Superior temporal gyrus (tissue), 1 donor: ENCODE measurements at regions not wholly inside any gene's neighbourhood (a gene's known extent, or its start where the extent isn't known, plus 50 kb on each side); places are given as distances from the start of the nearest gene placed in this dataset.

Source experiments
- DNase-seq: peaks from one replicate; pipeline ENCODE4 v3.0.0-alpha.2; 2016; ENCODE audit errors: extremely low spot score

DNA sequence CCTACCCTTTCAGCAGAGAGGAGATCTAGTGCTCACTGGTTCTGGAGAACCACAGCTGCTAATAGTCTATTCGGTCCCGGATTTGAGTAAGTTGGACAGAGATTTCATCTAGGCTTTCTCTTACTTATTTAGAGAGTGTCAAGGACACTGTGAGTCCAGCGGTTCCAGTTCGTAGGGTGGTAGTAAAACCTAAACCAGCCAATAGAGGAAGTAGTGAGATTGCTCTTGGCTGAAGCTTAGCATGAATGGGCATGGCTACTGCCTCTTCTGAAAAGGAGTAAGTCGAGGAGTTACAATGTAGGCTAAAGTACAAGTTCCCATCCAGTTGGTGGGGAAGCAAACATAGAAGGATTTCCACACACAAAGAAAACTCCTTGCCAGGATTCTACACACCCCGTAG is 109.6 kb upstream of the MOCS2 start:
- DNase-seq = no peak

DNA sequence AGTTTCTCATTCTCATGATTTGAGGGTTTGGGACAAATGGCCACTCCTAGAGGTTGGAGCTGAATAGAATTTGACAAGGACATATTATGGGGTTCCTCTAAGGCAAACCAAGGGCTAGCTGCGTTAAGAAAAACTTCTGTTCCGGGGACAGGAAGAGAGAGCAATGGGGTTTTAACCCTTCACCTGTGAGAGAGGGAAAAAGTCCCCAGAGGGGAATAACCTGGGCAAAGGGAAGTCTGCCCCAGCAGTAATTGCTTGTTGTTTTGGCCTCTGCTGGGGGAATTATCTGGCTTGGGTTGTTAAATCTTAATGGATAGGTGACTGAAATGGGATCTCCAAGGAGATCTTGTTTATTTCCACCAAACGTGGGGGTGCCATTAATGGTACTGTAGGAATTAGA is 110.1 kb upstream of the MOCS2 start:
- DNase-seq = no peak

GRCh38 chr5:53233645-53234405 is 124.3 kb upstream of the MOCS2 start:
- DNase-seq = no peak

DNA sequence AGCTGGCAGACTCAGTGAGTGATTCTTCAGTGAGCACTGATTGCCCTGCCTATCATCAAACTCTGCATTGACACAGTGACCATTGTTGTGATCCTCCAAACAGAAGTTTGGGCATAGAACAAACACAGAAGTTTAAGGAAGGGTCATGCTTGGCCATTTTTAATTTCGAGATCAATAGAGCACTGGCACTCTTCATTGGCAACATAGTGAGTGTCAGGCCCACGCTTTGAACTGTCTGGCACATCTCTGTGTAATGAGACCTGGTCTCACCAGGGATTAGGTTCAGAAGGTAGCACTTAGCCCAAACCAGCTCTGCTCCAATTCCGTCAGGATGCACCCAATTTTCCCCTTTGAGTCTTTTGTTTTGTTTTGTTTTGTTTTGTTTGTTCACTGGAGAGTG is 127.1 kb upstream of the MOCS2 start:
- no peak for DNase-seq

DNA sequence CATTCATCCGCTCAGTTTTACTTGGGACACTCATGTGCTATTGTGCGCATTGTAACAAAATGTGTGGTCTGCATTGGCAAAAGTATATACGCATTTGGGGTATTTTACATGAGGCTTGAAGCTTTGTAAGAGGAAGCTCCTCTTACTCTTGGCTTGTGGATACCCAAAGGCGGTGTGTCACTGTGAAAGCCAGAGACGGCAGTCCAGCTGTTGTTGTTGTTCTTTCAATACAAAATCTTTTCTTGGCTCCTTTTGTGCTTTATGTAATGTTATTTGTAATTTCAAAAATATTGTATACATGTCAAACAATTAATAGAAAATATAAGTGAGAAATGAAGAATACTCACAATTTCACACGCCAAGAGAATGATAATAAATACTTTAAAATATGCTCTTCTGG is 128.3 kb upstream of the MOCS2 start:
- DNase-seq = no peak

DNA sequence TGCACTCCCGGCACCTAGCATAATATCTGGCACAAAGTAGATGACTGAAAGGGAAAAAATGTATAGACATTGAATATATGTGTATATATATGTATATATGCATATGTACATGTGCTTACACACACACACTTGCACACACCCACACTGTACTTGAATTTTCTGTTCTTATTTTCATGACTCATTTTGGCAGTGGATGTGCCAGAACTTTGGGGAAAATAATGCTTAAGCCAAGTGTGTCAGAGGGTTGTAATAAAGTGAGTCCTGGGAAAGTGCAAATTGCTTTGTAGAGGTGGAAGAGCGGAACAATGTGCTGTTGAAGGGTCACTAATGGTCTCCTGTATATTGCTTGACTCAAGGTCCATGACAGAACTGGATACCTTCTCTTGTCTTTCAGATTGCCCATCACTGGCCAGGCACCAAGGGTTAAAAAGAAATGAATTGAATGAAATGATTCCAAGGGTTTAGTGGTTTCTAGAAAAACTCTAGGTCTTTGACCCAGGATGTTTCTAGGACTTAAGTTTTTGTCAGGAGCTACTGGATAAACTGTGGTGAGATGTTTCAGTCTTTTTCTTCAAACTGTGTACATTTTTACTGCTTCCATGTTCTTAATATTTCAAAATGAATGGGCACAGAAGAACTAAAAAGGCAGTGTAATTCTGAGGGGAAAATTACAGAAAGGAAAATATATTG is 129.9 kb upstream of the MOCS2 start:
- DNase-seq = no peak

DNA sequence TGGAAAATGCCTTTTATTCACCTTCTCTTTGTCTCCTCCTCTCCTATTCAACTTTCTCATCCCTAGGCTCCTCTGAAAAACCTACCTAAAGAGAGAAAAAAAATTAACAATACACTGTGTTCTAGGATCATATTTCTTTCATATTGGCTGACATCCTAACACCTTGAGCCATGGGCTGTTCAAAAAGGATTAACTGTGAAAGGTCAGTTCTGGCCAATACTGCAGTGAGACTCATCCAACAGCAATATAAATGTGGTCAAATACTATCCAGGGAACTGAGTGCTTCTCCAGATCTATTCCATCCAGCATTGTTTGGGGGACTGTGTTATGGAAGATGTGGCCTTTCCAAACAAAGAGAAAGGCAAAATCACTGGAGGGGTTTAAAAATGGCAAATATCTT is 131.1 kb upstream of the MOCS2 start:
- no peak for DNase-seq

- DNase-seq = no peak
Measured at GRCh38 chr5:53241572-53241971, 132.0 kb upstream of the MOCS2 start.

- no peak for DNase-seq
Measured at GRCh38 chr5:53243403-53243802, 133.8 kb upstream of the MOCS2 start.

DNA sequence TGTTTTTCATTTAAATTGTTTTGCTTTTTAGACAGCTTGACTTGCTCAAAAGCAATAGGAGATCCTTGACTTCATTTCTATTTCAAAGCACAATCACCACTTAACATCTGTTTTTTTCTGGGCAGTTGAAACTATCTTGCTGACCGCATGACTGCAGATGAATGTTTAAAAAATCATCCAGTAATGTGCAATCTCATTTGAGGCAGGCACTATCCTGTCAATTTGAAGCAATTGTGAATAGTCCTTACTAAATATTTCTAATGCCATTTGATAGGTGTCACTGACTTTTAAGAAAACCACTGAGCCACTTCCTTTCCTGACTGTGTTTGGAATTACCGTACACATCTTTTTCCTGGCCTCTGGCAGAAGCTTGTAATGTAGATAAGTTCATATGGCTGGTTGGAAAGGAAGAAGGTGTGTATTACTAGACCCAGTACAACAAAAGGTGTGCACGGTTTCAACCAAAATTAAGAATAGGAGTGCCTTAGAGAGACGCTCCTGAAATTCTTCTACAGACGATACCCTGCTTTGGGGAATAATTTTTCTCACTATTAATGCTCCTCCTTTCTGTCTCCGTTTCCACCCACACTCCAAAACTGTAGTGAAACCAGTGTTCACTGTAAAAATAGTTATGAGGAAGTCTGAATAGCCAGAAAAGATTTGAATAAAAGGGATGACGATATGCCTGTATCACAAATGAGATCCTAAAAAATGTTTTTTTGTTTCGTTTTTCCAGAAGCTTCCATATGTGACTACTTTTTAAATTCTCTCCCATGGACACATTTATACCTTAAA is 136.7 kb upstream of the MOCS2 start:
- DNase-seq = no peak

GRCh38 chr5:53249529-53250200 is 140.1 kb upstream of the MOCS2 start:
- no peak for DNase-seq

DNA sequence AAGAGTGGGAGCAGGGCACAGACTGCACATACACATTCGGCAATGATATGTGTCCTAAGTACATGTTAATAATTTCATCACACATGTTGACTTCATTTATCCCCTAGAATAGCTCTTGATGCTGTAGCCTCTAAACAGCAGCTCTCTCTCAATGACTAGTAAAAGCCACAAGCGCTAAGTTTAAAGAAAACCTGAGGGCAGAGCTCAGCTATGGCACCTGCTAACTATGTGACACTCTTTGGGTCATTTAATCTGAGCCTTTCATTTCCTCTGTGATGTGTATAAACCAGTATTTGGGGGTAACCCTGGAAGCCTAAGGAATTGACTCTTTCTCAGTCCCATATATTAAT is 140.6 kb upstream of the MOCS2 start:
- DNase-seq = no peak

GRCh38 chr5:53253421-53253871 is 143.9 kb upstream of the MOCS2 start:
- DNase-seq = no peak

- no peak for DNase-seq
Measured at GRCh38 chr5:53256746-53257145, 147.2 kb upstream of the MOCS2 start.

GRCh38 chr5:53257806-53258373 is 148.3 kb upstream of the MOCS2 start:
- DNase-seq = no peak

DNA sequence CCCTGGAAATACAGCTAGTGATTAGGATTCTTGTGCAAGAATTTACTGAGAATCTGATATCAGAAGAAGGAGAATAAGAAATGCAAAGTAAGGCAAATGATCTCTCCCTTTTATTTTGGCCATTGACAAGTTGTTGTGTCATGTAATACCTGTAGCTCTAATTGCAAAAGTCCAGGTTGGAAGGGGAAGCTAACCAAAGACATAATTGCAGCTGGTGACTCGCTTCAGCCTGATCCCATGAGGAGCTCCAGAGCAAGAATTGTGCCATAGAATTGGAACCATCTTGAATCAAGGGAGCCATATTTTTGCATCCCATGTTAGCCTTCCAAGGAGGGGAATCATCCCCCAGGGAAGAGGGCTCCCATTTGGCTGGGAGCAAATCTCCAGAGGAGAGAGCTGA is 149.6 kb upstream of the MOCS2 start:
- no peak for DNase-seq

DNA sequence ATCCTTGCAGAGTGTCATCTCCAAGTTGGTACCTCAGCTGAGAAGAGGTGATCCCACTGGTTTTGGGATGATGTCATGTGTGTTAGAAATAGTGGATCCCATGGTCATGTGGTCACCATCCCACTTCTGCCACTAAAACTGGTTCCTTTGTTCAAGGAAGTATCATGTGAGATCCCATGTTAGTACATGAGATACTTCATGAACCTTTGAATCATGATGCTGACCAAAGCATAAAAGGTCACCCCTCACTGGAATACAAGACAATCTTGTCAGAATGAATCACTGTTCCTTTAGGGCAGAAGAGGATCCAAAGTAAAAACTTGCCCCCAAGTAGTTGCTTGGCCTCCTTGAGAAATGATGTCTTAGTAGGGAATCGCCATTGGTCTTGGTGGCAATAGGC is 150.9 kb upstream of the MOCS2 start:
- DNase-seq = no peak

DNA sequence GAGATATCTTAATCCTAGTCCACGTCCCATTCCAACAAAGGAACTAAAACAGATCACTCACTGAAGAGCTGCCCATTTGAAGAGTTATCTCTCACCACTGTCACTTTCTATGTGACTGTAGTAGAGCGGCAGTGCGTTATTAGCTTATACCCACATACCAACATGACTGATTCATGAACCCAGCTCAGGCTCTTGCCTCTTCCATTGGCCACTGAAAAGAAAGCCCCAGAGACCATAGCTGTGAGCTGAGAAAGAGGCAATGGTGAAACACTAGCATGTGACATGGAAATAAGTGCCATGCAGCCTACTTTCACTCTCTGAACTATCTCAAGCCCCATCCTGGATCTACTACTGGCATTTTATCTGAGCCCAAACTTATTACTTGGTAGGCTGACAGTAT is 151.7 kb upstream of the MOCS2 start:
- DNase-seq = no peak

GRCh38 chr5:53262348-53262970 is 152.9 kb upstream of the MOCS2 start:
- DNase-seq = no peak

GRCh38 chr5:53263151-53263550 is 153.6 kb upstream of the MOCS2 start:
- DNase-seq = no peak

DNA sequence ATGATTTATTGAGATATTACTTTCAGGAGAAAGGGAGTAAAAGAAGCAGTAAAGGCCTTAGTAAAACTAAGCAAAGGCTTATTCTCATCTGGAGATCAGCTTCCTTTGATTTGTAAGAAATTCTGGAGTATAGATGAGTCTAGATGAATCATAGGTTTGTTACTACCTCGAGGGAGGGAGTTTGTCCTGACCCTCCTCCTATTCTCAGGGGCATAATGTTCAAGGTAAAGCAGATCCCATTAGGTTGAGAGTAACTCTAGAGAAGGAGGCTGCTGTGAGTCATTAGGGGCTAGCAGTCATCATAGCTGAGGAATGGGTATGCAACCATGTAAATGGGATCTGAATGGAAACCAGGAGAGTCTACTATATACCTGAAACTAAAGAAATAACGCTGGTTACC is 155.5 kb upstream of the MOCS2 start:
- DNase-seq = no peak
